ENCODE measurements at regions not wholly inside any gene's neighbourhood (a gene's known extent, or its start where the extent isn't known, plus 50 kb on each side); places are given as distances from the start of the nearest gene placed in this dataset.

- Histone ChIP-seq H4K20me1 (ENCODE audit: control insufficient read depth, insufficient read depth, low read depth, low read length) (no peaks in the 10 kb centered on the region), H3K9me2 (replicated peaks; ENCODE audit: control insufficient read depth, low read length) (no peaks in the 10 kb centered on the region), H3K27ac (ENCODE audit: low read depth, low read length) (no peak overlapping the region), H3K4me2 (ENCODE audit: low read length) (no peak overlapping the region), H3K79me2 (ENCODE audit: control insufficient read depth, low read length) (no peaks in the 10 kb centered on the region), H3K4me3 (ENCODE audit: low read length) (no peak overlapping the region), H3F3A (ENCODE audit: control insufficient read depth, insufficient read depth) (no peaks in the 10 kb centered on the region), H3K9me3 (ENCODE audit: control insufficient read depth, insufficient read depth, low read length) (no peaks in the 10 kb centered on the region), H3K27me3 (ENCODE audit: control insufficient read depth, low read length) (no peaks in the 10 kb centered on the region), H3K4me1 (ENCODE audit: control insufficient read depth, low read length) (no peaks in the 10 kb centered on the region), H3K36me3 (ENCODE audit: control insufficient read depth, low read length) (no peaks in the 10 kb centered on the region)
- TF ChIP-seq CTCF (IDR thresholded peaks at IDR 0.05; ENCODE audit: low read depth, low read length, poor library complexity, severe bottlenecking) (no peak), EZH2phosphoT487 (IDR thresholded peaks at IDR 0.05; ENCODE audit: borderline replicate concordance, low read length) (no peak)
These were observed 78.2 kb upstream of the THBS1 start for GRCh38 chr15:39502611-39503195.

DNA sequence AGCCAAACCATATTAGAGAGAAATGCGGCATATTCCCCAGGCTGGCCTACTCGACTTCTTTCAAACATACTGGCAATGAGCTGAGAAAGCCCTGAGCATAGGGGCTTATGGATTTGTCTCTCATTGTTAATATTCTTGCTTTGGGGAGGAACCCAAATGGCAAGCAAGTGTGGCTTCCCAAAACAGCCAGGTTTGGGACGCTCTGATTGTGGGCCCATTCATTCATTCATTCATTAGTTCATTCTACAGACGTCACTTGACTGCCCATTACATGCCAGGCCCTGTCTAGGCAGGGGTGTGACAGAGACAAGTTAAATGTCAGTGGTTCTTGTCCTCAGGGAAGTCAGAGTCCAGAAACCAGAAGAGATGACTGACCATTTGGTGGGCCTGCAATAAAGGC is 77.4 kb upstream of the THBS1 start:
- Histone ChIP-seq H3K36me3 (ENCODE audit: control insufficient read depth, low read length) (no peaks in the 10 kb centered on the region), H3K4me2 (ENCODE audit: low read length) (no peak overlapping the region), H3K79me2 (ENCODE audit: control insufficient read depth, low read length) (no peaks in the 10 kb centered on the region), H3K4me1 (ENCODE audit: control insufficient read depth, low read length) (no peaks in the 10 kb centered on the region), H3K9me3 (ENCODE audit: control insufficient read depth, insufficient read depth, low read length) (no peaks in the 10 kb centered on the region), H4K20me1 (ENCODE audit: control insufficient read depth, insufficient read depth, low read depth, low read length) (no peaks in the 10 kb centered on the region), H3K4me3 (ENCODE audit: low read length) (no peak overlapping the region), H3K27me3 (ENCODE audit: control insufficient read depth, low read length) (no peaks in the 10 kb centered on the region), H3F3A (ENCODE audit: control insufficient read depth, insufficient read depth) (no peaks in the 10 kb centered on the region), H3K27ac (ENCODE audit: low read depth, low read length) (no peak overlapping the region), H3K9me2 (replicated peaks; ENCODE audit: control insufficient read depth, low read length) (no peaks in the 10 kb centered on the region)
- TF ChIP-seq EZH2phosphoT487 (IDR thresholded peaks at IDR 0.05; ENCODE audit: borderline replicate concordance, low read length) (no peak), CTCF (IDR thresholded peaks at IDR 0.05; ENCODE audit: low read depth, low read length, poor library complexity, severe bottlenecking) (no peak)

- Histone ChIP-seq H3K36me3 (ENCODE audit: control insufficient read depth, low read length) (no peaks in the 10 kb centered on the region), H3K9me3 (ENCODE audit: control insufficient read depth, insufficient read depth, low read length) (no peaks in the 10 kb centered on the region), H3K4me2 (ENCODE audit: low read length) (no peak overlapping the region), H3K27me3 (ENCODE audit: control insufficient read depth, low read length) (no peaks in the 10 kb centered on the region), H3F3A (ENCODE audit: control insufficient read depth, insufficient read depth) (no peaks in the 10 kb centered on the region), H4K20me1 (ENCODE audit: control insufficient read depth, insufficient read depth, low read depth, low read length) (no peaks in the 10 kb centered on the region), H3K79me2 (ENCODE audit: control insufficient read depth, low read length) (no peaks in the 10 kb centered on the region), H3K4me3 (ENCODE audit: low read length) (no peak overlapping the region), H3K9me2 (replicated peaks; ENCODE audit: control insufficient read depth, low read length) (no peaks in the 10 kb centered on the region), H3K27ac (ENCODE audit: low read depth, low read length) (no peak overlapping the region), H3K4me1 (ENCODE audit: control insufficient read depth, low read length) (no peaks in the 10 kb centered on the region)
- TF ChIP-seq EZH2phosphoT487 (IDR thresholded peaks at IDR 0.05; ENCODE audit: borderline replicate concordance, low read length) (no peak), CTCF (IDR thresholded peaks at IDR 0.05; ENCODE audit: low read depth, low read length, poor library complexity, severe bottlenecking) (no peak)
These were observed 76.1 kb upstream of the THBS1 start for GRCh38 chr15:39504808-39505207.
